HEK293 (cell line): ENCODE measurements at regions not wholly inside any gene's neighbourhood (a gene's known extent, or its start where the extent isn't known, plus 50 kb on each side); places are given as distances from the start of the nearest gene placed in this dataset.

Experiments
- ZNF292 ChIP-seq: fragments of 450-650 bp; formaldehyde crosslinking; IDR thresholded peaks from 2 replicates; pipeline ENCODE4 v1.5.1; 2016; ENCODE audit warnings: low read depth, missing biosample characterization, missing genetic modification characterization, borderline replicate concordance
- ZNF514 ChIP-seq: fragments of 450-650 bp; formaldehyde crosslinking; IDR thresholded peaks from 2 replicates; pipeline ENCODE4 v1.5.1; 2016; ENCODE audit warnings: missing biosample characterization, missing genetic modification characterization
- ZNF560 ChIP-seq: fragments of 450-650 bp; formaldehyde crosslinking; IDR thresholded peaks from 2 replicates; pipeline ENCODE4 v1.5.1; 2017; ENCODE audit warnings: missing biosample characterization, missing genetic modification characterization, borderline replicate concordance
- ZNF654 ChIP-seq: fragments of 450-650 bp; formaldehyde crosslinking; IDR thresholded peaks from 2 replicates; pipeline ENCODE4 v1.5.1; 2016; ENCODE audit warnings: low read depth, missing biosample characterization, missing genetic modification characterization
- TF ChIP-seq, protein P1 (sequence below): fragments of 450-650 bp; formaldehyde crosslinking; IDR thresholded peaks from 2 replicates; pipeline ENCODE4 v1.5.1; 2016; ENCODE audit warnings: missing biosample characterization, missing genetic modification characterization
- TF ChIP-seq, protein P2 (sequence below): fragments of 450-650 bp; formaldehyde crosslinking; IDR thresholded peaks from 2 replicates; pipeline ENCODE4 v1.5.1; 2017; ENCODE audit warnings: missing biosample characterization, mild to moderate bottlenecking, missing genetic modification characterization, moderate library complexity
- TF ChIP-seq, protein P3 (sequence below): fragments of 450-650 bp; formaldehyde crosslinking; IDR thresholded peaks from 2 replicates; pipeline ENCODE4 v1.5.1; 2016; ENCODE audit warnings: missing biosample characterization, missing genetic modification characterization
- TF ChIP-seq, protein P4 (sequence below): IDR thresholded peaks from 2 replicates; pipeline ENCODE4 v1.6.1; 2011; ENCODE audit warnings: mild to moderate bottlenecking, low read depth, low read length, borderline replicate concordance

DNA sequence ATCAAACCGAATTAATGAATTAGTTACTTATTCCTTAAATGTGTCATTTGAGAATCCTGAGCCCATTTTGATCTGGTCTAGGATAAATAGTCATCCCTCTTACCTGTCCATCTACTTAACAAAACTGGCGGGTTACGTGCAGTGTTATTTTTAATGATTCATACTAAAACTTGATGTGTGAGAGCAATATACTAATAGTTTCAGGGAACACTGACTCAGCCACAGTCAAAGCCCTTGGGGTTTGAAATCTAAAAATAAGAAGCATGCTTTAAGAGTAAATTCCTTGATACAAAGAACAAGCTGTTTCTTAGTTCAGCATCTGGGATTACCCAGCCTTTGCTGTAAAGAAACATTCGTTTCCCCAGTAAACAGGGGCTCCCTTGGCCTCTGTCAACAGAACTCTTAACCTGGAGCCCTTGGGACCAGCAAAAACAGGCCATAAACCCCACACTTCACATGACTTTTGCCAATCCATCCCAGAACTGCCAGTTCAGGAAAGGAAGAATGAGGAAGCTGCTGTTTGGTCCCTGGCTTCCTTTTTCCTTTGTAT is 370.6 kb upstream of the IGFBP3 start:
- TF ChIP-seq ZNF560 (tag by site-specific recombination) (no peak), ZNF514 (tag by site-specific recombination) (no peak), ZNF292 (tag by site-specific recombination) (no peak), ZNF654 (no peak)
- TF ChIP-seq, protein P1, sequence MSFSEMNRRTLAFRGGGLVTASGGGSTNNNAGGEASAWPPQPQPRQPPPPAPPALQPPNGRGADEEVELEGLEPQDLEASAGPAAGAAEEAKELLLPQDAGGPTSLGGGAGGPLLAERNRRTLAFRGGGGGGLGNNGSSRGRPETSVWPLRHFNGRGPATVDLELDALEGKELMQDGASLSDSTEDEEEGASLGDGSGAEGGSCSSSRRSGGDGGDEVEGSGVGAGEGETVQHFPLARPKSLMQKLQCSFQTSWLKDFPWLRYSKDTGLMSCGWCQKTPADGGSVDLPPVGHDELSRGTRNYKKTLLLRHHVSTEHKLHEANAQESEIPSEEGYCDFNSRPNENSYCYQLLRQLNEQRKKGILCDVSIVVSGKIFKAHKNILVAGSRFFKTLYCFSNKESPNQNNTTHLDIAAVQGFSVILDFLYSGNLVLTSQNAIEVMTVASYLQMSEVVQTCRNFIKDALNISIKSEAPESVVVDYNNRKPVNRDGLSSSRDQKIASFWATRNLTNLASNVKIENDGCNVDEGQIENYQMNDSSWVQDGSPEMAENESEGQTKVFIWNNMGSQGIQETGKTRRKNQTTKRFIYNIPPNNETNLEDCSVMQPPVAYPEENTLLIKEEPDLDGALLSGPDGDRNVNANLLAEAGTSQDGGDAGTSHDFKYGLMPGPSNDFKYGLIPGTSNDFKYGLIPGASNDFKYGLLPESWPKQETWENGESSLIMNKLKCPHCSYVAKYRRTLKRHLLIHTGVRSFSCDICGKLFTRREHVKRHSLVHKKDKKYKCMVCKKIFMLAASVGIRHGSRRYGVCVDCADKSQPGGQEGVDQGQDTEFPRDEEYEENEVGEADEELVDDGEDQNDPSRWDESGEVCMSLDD (tag by site-specific recombination), result no peak
- TF ChIP-seq, protein P2, sequence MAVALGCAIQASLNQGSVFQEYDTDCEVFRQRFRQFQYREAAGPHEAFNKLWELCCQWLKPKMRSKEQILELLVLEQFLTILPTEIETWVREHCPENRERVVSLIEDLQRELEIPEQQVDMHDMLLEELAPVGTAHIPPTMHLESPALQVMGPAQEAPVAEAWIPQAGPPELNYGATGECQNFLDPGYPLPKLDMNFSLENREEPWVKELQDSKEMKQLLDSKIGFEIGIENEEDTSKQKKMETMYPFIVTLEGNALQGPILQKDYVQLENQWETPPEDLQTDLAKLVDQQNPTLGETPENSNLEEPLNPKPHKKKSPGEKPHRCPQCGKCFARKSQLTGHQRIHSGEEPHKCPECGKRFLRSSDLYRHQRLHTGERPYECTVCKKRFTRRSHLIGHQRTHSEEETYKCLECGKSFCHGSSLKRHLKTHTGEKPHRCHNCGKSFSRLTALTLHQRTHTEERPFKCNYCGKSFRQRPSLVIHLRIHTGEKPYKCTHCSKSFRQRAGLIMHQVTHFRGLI (tag by site-specific recombination), result no peak
- TF ChIP-seq, protein P3, sequence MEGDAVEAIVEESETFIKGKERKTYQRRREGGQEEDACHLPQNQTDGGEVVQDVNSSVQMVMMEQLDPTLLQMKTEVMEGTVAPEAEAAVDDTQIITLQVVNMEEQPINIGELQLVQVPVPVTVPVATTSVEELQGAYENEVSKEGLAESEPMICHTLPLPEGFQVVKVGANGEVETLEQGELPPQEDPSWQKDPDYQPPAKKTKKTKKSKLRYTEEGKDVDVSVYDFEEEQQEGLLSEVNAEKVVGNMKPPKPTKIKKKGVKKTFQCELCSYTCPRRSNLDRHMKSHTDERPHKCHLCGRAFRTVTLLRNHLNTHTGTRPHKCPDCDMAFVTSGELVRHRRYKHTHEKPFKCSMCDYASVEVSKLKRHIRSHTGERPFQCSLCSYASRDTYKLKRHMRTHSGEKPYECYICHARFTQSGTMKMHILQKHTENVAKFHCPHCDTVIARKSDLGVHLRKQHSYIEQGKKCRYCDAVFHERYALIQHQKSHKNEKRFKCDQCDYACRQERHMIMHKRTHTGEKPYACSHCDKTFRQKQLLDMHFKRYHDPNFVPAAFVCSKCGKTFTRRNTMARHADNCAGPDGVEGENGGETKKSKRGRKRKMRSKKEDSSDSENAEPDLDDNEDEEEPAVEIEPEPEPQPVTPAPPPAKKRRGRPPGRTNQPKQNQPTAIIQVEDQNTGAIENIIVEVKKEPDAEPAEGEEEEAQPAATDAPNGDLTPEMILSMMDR (tag by site-specific recombination), result no peak
- TF ChIP-seq, protein P4, sequence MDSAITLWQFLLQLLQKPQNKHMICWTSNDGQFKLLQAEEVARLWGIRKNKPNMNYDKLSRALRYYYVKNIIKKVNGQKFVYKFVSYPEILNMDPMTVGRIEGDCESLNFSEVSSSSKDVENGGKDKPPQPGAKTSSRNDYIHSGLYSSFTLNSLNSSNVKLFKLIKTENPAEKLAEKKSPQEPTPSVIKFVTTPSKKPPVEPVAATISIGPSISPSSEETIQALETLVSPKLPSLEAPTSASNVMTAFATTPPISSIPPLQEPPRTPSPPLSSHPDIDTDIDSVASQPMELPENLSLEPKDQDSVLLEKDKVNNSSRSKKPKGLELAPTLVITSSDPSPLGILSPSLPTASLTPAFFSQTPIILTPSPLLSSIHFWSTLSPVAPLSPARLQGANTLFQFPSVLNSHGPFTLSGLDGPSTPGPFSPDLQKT, result no peak
